ENCODE measurements at regions not wholly inside any gene's neighbourhood (a gene's known extent, or its start where the extent isn't known, plus 50 kb on each side); places are given as distances from the start of the nearest gene placed in this dataset.

- Mint-ChIP-seq H3K27me3 (no peaks in the 10 kb centered on the region), H3K36me3 (ENCODE audit: low read depth) (no peaks in the 10 kb centered on the region), H3K4me1 (ENCODE audit: low read depth) (no peaks in the 10 kb centered on the region), H3K9me3 (peaks cover 6% of the 10 kb centered on the region), H3K27ac (no peak overlapping the region), H3K4me3 (no peak overlapping the region)
- Histone ChIP-seq H3K36me3 (ENCODE audit: insufficient read depth, low read length) (no peaks in the 10 kb centered on the region), H3K27me3 (ENCODE audit: control insufficient read depth in 1 of 2, insufficient read depth in 2 of 2, low read length in 2 of 2) (no peaks in the 10 kb centered on the region), H3K9me3 (ENCODE audit: control insufficient read depth in 1 of 2, insufficient read depth in 1 of 2, low read length in 2 of 2) (no peaks in the 10 kb centered on the region), H3K27ac (ENCODE audit: low read depth in 1 of 2, low read length in 2 of 2) (no peak overlapping the region), H3K4me3 (ENCODE audit: low read length) (no peak overlapping the region), H3K4me1 (ENCODE audit: insufficient read depth, low read length) (no peaks in the 10 kb centered on the region)
- ChIA-PET CTCF (no interaction called here), POLR2A (no interaction called here)
- no peak for ATAC-seq (ENCODE audit: poor library complexity)
- intact Hi-C loops (cut with DNase I, micrococcal nuclease): no loop called here
- TF ChIP-seq, protein P1, sequence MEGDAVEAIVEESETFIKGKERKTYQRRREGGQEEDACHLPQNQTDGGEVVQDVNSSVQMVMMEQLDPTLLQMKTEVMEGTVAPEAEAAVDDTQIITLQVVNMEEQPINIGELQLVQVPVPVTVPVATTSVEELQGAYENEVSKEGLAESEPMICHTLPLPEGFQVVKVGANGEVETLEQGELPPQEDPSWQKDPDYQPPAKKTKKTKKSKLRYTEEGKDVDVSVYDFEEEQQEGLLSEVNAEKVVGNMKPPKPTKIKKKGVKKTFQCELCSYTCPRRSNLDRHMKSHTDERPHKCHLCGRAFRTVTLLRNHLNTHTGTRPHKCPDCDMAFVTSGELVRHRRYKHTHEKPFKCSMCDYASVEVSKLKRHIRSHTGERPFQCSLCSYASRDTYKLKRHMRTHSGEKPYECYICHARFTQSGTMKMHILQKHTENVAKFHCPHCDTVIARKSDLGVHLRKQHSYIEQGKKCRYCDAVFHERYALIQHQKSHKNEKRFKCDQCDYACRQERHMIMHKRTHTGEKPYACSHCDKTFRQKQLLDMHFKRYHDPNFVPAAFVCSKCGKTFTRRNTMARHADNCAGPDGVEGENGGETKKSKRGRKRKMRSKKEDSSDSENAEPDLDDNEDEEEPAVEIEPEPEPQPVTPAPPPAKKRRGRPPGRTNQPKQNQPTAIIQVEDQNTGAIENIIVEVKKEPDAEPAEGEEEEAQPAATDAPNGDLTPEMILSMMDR (IDR thresholded peaks at IDR 0.05): no peak
- no peak for DNase-seq
Measured at GRCh38 chr12:77504466-77504865, 326.2 kb upstream of the NAV3 start.

DNA sequence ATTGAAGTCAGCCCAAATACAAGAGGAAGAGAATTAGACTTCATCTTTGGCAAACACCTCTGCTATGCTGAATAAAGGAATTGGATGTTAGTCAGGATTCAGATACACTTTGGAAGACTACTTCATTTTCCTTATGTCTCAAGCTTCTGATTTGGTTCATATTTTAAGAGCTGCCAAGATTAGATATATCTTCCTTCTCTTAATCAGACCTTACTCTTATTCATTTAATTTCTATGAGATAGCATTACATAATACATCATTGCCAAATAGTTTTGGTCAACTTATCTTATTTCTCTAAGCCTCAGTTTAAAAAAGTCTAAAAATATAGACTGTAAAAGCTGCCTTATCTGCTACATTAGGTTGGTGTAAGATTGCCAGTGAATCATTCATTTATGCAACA is 330.6 kb upstream of the NAV3 start:
- no peak overlapping the region for H3K4me3 ChIP-seq (ENCODE audit: low read length)
- Mint-ChIP-seq H3K27me3 (no peaks in the 10 kb centered on the region), H3K4me1 (ENCODE audit: low read depth) (no peaks in the 10 kb centered on the region), H3K4me3 (no peak overlapping the region), H3K36me3 (ENCODE audit: low read depth) (no peaks in the 10 kb centered on the region), H3K27ac (no peak overlapping the region), H3K9me3 (peaks cover 5% of the 10 kb centered on the region)
- ChIA-PET POLR2A (no interaction called here), CTCF (no interaction called here)
- no peaks in the 10 kb centered on the region for H3K36me3 ChIP-seq (ENCODE audit: insufficient read depth, low read length)
- no peak overlapping the region for H3K27ac ChIP-seq (ENCODE audit: low read depth in 1 of 2, low read length in 2 of 2)
- TF ChIP-seq, protein P1 (IDR thresholded peaks at IDR 0.05): no peak
- ATAC-seq (ENCODE audit: poor library complexity) (no peak), DNase-seq (no peak)
- H3K4me1 ChIP-seq (ENCODE audit: insufficient read depth, low read length): no peaks in the 10 kb centered on the region
- intact Hi-C loops (cut with DNase I, micrococcal nuclease): no loop called here
- no peaks in the 10 kb centered on the region for H3K9me3 ChIP-seq (ENCODE audit: control insufficient read depth in 1 of 2, insufficient read depth in 1 of 2, low read length in 2 of 2)
- no peaks in the 10 kb centered on the region for H3K27me3 ChIP-seq (ENCODE audit: control insufficient read depth in 1 of 2, insufficient read depth in 2 of 2, low read length in 2 of 2)

DNA sequence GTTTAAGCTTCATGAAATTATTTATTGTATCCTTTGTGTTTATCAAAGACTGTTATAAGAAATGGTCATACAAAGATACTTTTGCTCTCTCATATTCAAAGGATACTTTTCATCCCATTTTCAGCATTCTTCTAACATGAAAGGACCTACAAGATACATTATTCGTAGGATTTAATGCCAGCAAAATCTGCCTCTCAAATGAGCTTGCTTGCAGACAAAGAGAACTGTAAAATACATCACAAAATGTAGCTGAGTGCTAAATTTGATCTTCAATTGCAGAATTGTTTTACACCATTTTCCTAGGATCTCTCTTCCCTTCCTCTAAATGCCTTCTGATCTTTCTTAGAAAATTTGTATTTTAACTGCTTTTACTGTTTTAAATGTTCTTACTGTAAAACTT is 333.0 kb upstream of the NAV3 start:
- Mint-ChIP-seq H3K27me3 (no peaks in the 10 kb centered on the region), H3K27ac (no peak overlapping the region), H3K4me3 (no peak overlapping the region), H3K9me3 (peaks cover 5% of the 10 kb centered on the region), H3K4me1 (ENCODE audit: low read depth) (no peaks in the 10 kb centered on the region), H3K36me3 (ENCODE audit: low read depth) (no peaks in the 10 kb centered on the region)
- intact Hi-C loops (cut with DNase I, micrococcal nuclease): no loop called here
- no peak for ATAC-seq (ENCODE audit: poor library complexity)
- POLR2A ChIA-PET: no interaction called here
- H3K36me3 ChIP-seq (ENCODE audit: insufficient read depth, low read length): no peaks in the 10 kb centered on the region
- CTCF ChIA-PET: no interaction called here
- no peaks in the 10 kb centered on the region for H3K4me1 ChIP-seq (ENCODE audit: insufficient read depth, low read length)
- TF ChIP-seq, protein P1 (IDR thresholded peaks at IDR 0.05): no peak
- H3K9me3 ChIP-seq (ENCODE audit: control insufficient read depth in 1 of 2, insufficient read depth in 1 of 2, low read length in 2 of 2): no peaks in the 10 kb centered on the region
- no peak overlapping the region for H3K27ac ChIP-seq (ENCODE audit: low read depth in 1 of 2, low read length in 2 of 2)
- no peaks in the 10 kb centered on the region for H3K27me3 ChIP-seq (ENCODE audit: control insufficient read depth in 1 of 2, insufficient read depth in 2 of 2, low read length in 2 of 2)
- no peak for DNase-seq
- H3K4me3 ChIP-seq (ENCODE audit: low read length): no peak overlapping the region

All from CD4-positive, alpha-beta T cell (primary cell).